Fibroblast of lung (primary cell): ENCODE measurements at regions not wholly inside any gene's neighbourhood (a gene's known extent, or its start where the extent isn't known, plus 50 kb on each side); places are given as distances from the start of the nearest gene placed in this dataset.

Experiments
- DNase-seq, 2 donors: peaks; one replicate each; pipeline versions ENCODE4 v3.0.0 to v3.0.0-alpha.2; 2010; ENCODE audit warnings: low read depth in 2 of 2
- H2AFZ ChIP-seq: 2 replicates; pipeline ENCODE4 v1.5.1; 2012; ENCODE audit warnings: low read length, control low read depth, inconsistent platforms
- H3K27ac ChIP-seq: 2 replicates; pipeline ENCODE4 v1.5.1; 2011; ENCODE audit warnings: low read length, control low read depth; ENCODE audit not compliant: insufficient read depth
- H3K27me3 ChIP-seq: 2 replicates; pipeline ENCODE4 v1.5.1; 2011; ENCODE audit warnings: mild to moderate bottlenecking, low read length; ENCODE audit not compliant: control insufficient read depth, insufficient read depth
- H3K36me3 ChIP-seq: 2 replicates; pipeline ENCODE4 v1.5.1; 2011; ENCODE audit warnings: low read length; ENCODE audit not compliant: control insufficient read depth, insufficient read depth
- H3K4me1 ChIP-seq: 2 replicates; pipeline ENCODE4 v1.5.1; 2011; ENCODE audit warnings: low read length; ENCODE audit not compliant: control insufficient read depth, insufficient read depth; ENCODE audit errors: extremely low read depth
- H3K4me2 ChIP-seq: 2 replicates; pipeline ENCODE4 v1.5.1; 2011; ENCODE audit warnings: low read length, control low read depth; ENCODE audit not compliant: insufficient read depth; ENCODE audit errors: extremely low read depth
- H3K4me3 ChIP-seq, 4 experiments: fragments of 200-600 bp in 1 of 4; sonication (generic) in 1 of 4; replicated peaks in 1 of 4; 2 replicates each; pipeline ENCODE4 v1.5.1; 2011 to 2016; ENCODE audit warnings: low read length in 4 of 4, low read depth in 3 of 4, mild to moderate bottlenecking in 3 of 4, control low read depth in 2 of 4, inconsistent platforms in 1 of 4, mixed read lengths in 1 of 4; ENCODE audit not compliant: insufficient read depth in 1 of 4; ENCODE audit errors: control extremely low read depth in 1 of 4
- H3K79me2 ChIP-seq: 2 replicates; pipeline ENCODE4 v1.5.1; 2012; ENCODE audit warnings: mild to moderate bottlenecking, low read length, inconsistent platforms; ENCODE audit not compliant: control insufficient read depth, insufficient read depth
- H3K9ac ChIP-seq: 2 replicates; pipeline ENCODE4 v1.5.1; 2011; ENCODE audit warnings: mild to moderate bottlenecking, low read length, control low read depth; ENCODE audit not compliant: insufficient read depth
- H3K9me3 ChIP-seq: 2 replicates; pipeline ENCODE4 v1.5.1; 2012; ENCODE audit warnings: low read depth, low read length; ENCODE audit not compliant: control insufficient read depth, insufficient read depth
- H4K20me1 ChIP-seq: 2 replicates; pipeline ENCODE4 v1.5.1; 2011; ENCODE audit warnings: low read length; ENCODE audit not compliant: control insufficient read depth, insufficient read depth; ENCODE audit errors: extremely low read depth
- CTCF ChIP-seq, 2 donors: IDR thresholded peaks in 1 of 2; conservative IDR thresholded peaks in 1 of 2; 1 replicate in 1 of 2; 2 replicates in 1 of 2; pipeline ENCODE4 v1.5.1; 2011 to 2012; ENCODE audit warnings: low read length in 2 of 2, control low read depth in 1 of 2, inconsistent platforms in 1 of 2, low read depth in 1 of 2, mild to moderate bottlenecking in 1 of 2
- EZH2 ChIP-seq: IDR thresholded peaks from 2 replicates; pipeline ENCODE4 v1.5.1; 2012; ENCODE audit warnings: low read length, control low read depth, mild to moderate bottlenecking; ENCODE audit errors: missing control alignments

GRCh38 chrX:3968749-3969148, 255.3 kb upstream of the PRKX start:
- H3K9me3 ChIP-seq = no peaks in the 10 kb centered on the region
- no peak for DNase-seq
- H2AFZ ChIP-seq = no peak overlapping the region

GRCh38 chrX:3963980-3964379, 250.5 kb upstream of the PRKX start:
- TF ChIP-seq EZH2 (no peak), CTCF (conservative IDR thresholded peaks at IDR 0.05 in 1 of 2, IDR thresholded peaks at IDR 0.05 in 1 of 2; ENCODE audit: low read depth in 1 of 2, low read length in 2 of 2) (no peak)
- Histone ChIP-seq H3K4me1 (no peaks in the 10 kb centered on the region), H3K27ac (no peak overlapping the region), H3K4me2 (no peak overlapping the region), H3K9me3 (no peaks in the 10 kb centered on the region), H3K9ac (no peak overlapping the region), H3K36me3 (no peaks in the 10 kb centered on the region), H3K79me2 (no peaks in the 10 kb centered on the region), H2AFZ (no peak overlapping the region), H3K27me3 (no peaks in the 10 kb centered on the region), H4K20me1 (no peaks in the 10 kb centered on the region), H3K4me3 (no peak overlapping the region)
- DNase-seq = no peak

More at GRCh38 chrX:3968749-3969148, 255.3 kb upstream of the PRKX start:
- Histone ChIP-seq H3K27ac (no peak overlapping the region), H3K27me3 (no peaks in the 10 kb centered on the region), H3K4me2 (no peak overlapping the region), H3K9ac (no peak overlapping the region), H4K20me1 (no peaks in the 10 kb centered on the region), H3K36me3 (no peaks in the 10 kb centered on the region), H3K4me1 (no peaks in the 10 kb centered on the region), H3K4me3 (no peak overlapping the region), H3K79me2 (no peaks in the 10 kb centered on the region)
- no peak for TF ChIP-seq CTCF (conservative IDR thresholded peaks at IDR 0.05 in 1 of 2, IDR thresholded peaks at IDR 0.05 in 1 of 2; ENCODE audit: low read depth in 1 of 2, low read length in 2 of 2)

GRCh38 chrX:3962511-3963311, 249.3 kb upstream of the PRKX start:
- Histone ChIP-seq H3K4me3 (no peak overlapping the region), H3K27me3 (no peaks in the 10 kb centered on the region), H3K4me1 (no peaks in the 10 kb centered on the region), H3K27ac (no peak overlapping the region), H3K36me3 (no peaks in the 10 kb centered on the region), H4K20me1 (no peaks in the 10 kb centered on the region), H3K79me2 (no peaks in the 10 kb centered on the region), H2AFZ (no peak overlapping the region), H3K9ac (no peak overlapping the region), H3K9me3 (no peaks in the 10 kb centered on the region), H3K4me2 (no peak overlapping the region)
- peak; percentile 48 for TF ChIP-seq CTCF (conservative IDR thresholded peaks at IDR 0.05 in 1 of 2, IDR thresholded peaks at IDR 0.05 in 1 of 2; ENCODE audit: low read depth in 1 of 2, low read length in 2 of 2)
- no peak for TF ChIP-seq EZH2
- DNase-seq = peak; percentile 7 to 9
